NCI-H69 (cell line): ENCODE measurements at regions not wholly inside any gene's neighbourhood (a gene's known extent, or its start where the extent isn't known, plus 50 kb on each side); places are given as distances from the start of the nearest gene placed in this dataset.
A peak's percentile ranks its signal among the peaks of the same experiment; 100 is the strongest.

Experiments
- DNase-seq: peaks from one replicate; lab custom pipeline; 2025; lab: John Stamatoyannopoulos, UW

DNA sequence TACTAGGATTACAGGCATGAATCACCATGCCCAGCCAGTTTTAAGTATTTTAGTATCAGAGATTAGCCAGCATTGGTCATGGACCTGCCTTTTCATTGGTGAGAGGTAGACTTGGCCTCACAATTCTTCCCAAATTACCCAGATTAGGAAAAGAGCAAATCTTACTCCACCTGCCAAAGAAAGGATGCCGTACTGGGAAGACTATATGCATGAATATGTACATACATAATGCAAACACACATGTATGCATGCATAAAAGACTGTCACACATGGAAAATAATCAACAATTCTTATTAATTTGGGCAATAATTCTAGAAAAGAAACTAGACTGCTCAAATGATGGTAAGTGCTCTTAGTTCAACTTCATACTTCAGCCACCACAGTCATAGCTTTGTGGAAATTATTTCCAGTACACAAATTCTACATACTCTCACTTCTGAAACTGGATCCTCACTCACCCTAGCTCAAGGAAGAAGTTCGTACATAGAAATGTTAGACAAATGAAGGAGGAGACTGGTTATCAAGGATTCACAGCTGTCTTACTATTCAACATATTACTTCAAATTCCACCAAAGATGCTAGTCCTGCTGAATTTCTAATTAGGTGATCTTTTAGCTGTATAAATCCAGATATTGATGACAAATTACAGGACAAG, 73.7 kb downstream of the MINAR2 start:
- DNase-seq = no peak

DNA sequence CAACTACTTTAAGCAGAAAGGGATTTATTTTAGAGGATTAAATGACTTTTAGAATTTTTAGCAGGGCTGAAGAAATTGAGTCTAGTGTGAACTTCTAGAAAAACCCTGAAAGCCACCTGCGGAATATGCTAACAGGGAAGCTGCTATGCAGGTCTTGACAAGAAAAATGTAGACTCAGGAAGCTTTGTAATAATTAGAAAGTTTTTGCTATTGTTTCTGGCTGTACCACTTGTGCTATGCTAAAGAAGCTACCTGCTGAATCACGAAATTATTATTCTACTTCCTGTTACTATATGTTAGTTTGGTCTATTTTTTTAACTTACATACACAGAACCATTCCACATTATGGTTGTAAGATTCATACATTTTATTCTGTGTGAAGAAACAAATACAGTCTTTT, 74.0 kb upstream of the CHSY3 start:
- DNase-seq = no peak

DNA sequence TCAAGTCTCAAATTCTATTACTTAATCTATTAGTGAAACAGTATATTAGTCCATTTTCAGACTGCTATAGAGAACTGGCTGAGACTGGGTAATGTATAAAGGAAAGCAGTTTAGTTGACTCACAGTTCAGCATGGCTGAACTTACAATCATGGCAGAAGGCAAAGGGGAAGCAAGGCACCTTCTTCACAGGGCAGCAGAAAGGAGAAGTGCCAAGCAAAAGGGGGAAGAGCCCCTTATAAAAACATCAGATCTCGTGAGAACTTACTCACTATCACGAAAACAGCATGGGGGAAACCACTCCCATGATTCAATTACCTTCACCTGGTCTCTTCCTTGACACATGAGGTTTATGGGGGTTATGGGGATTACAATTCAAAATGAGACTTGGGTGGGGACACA, 67.9 kb upstream of the CHSY3 start:
- DNase-seq = no peak

DNA sequence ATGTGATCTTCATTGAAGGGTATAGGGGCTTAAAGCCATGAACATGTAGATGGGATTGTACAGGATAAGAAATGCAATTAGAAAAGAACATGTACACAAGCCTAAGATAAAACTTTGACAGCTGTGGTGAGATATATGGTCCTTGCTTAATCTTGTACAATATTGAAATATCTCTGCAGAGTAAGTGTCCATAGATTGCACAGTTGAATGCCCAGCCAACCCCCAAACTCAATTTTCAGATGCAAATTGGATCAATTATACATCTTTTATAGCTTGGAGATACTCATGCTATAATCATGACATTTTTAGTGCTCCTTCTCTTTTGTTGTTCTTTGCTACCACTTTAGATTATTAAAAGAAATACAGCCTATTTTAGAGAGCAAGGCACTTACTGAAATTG, 59.5 kb upstream of the CHSY3 start:
- no peak for DNase-seq

DNA sequence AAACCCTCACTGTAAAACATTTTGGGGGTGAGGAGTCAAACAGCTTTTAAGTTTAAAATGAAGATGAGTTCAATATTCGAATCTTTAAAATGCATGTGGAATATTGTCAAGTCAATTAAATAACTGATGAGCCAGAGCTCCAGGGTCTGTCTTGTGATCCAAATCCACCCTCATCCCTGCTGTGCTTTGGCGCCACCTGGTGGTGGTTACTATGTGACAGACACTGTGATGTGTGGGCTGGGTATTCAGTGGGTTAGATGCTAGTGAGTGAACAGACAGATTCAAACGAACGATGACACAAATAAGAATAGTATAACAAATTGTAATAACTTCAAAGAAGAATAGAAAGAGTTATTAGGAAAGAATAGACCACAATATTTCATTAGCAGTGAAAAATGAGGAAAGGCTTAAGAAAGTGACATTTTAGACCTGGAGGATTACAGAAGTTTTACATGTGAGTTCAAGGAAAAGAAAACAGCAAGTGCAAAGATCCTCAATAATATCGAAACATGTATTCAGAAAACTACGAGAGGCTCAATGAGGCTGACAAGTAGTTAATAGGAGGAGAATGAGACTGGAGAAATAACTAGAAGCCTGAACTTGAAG, 51.4 kb upstream of the CHSY3 start:
- peak; percentile 72 for DNase-seq

DNA sequence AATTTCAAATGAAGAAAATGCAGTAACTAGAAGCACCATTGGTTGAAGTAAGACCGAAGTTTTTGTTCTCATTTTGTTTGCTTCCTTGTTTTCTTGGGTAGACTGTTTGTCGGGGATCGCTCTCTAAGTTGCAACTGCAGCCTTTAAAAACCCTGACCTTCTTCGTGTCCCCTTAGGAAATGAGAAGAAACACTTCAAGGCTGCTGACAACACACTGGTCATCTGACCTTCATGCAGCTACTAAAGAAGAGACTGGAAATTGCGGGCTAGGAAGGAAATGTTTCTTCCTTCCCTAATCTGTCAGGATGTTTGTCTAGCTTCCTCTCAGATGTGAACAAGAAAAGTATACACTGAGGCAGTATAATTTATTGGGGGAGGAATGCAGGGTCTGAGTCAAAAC, 50.7 kb upstream of the CHSY3 start:
- no peak for DNase-seq
